HCT116 (cell line): ENCODE measurements at regions not wholly inside any gene's neighbourhood (a gene's known extent, or its start where the extent isn't known, plus 50 kb on each side); places are given as distances from the start of the nearest gene placed in this dataset.

Source experiments
- ATAC-seq: fragments of 200-7000 bp; cut with Tn5 transposase; 2 replicates; pipeline ENCODE4 v1.9.1; 2020; ENCODE audit warnings: mild to moderate bottlenecking, moderate library complexity
- BruUV-seq: library from RNA; stranded (reverse); fragments of 400-500 nt; replicated peaks from 2 replicates; lab custom pipeline; 2021; lab: Mats Ljungman, UMichigan
- CTCF ChIA-PET: fragments of 300-600 bp; sonication (Branson Sonifier 250); formaldehyde crosslinking; loops from one replicate; lab custom pipeline; 2021; ENCODE audit warnings: antibody characterized with exemption; lab: Charles Lee
- POLR2A ChIA-PET: fragments of 300-600, 350-600 bp; sonication (Branson Sonifier 250); formaldehyde crosslinking; loops from one replicate; lab custom pipeline; 2021; ENCODE audit warnings: antibody characterized with exemption; lab: Charles Lee
- RAD21 ChIA-PET, 2 experiments: fragments of 300-600 bp; sonication (Branson Sonifier 250); formaldehyde crosslinking; loops; one replicate each; lab custom pipeline; 2023; ENCODE audit warnings: low total read pairs in 2 of 2; ENCODE audit not compliant: uncharacterized antibody in 2 of 2, unreplicated experiment in 2 of 2, low non-redundant PET in 1 of 2; lab: Charles Lee
- DNase-seq: peaks from one replicate; pipeline ENCODE4 v3.0.0-alpha.2; 2010; ENCODE audit warnings: low read depth, low spot score
- H2AFZ ChIP-seq: fragments of 200-600 bp; shearing (Covaris generic), sonication (generic); 2 replicates; pipeline ENCODE4 v1.6.1; 2017; ENCODE audit warnings: low read depth, mixed run types, mixed read lengths, antibody characterized with exemption, low read length; ENCODE audit not compliant: poor library complexity, severe bottlenecking
- H3K27ac ChIP-seq: 2 replicates; pipeline ENCODE4 v1.5.1; 2012; ENCODE audit warnings: low read depth, low read length
- H3K27me3 ChIP-seq: fragments of 200-600 bp; sonication (generic); 2 replicates; pipeline ENCODE4 v1.6.1; 2016; ENCODE audit warnings: mixed run types, low read length, mixed read lengths; ENCODE audit not compliant: insufficient read depth
- H3K36me3 ChIP-seq, 2 experiments: fragments of 200-500 bp in 1 of 2; fragments of 200-600 bp in 1 of 2; sonication (Bioruptor generic) in 1 of 2; sonication (generic) in 1 of 2; 2 replicates each; pipeline versions ENCODE4 v1.5.1 to v1.6.1; 2014 to 2016; ENCODE audit warnings: low read length in 2 of 2, inconsistent platforms in 1 of 2, mixed read lengths in 1 of 2, mixed run types in 1 of 2; ENCODE audit not compliant: insufficient read depth in 2 of 2, control insufficient read depth in 1 of 2
- H3K4me1 ChIP-seq, 2 experiments: fragments of 200-600 bp in 1 of 2; sonication (generic) in 1 of 2; 2 replicates each; pipeline versions ENCODE4 v1.5.1 to v1.6.1; 2012 to 2017; ENCODE audit warnings: low read length in 2 of 2, inconsistent platforms in 1 of 2, mild to moderate bottlenecking in 1 of 2, mixed read lengths in 1 of 2, mixed run types in 1 of 2, moderate library complexity in 1 of 2; ENCODE audit not compliant: insufficient read depth in 2 of 2, control insufficient read depth in 1 of 2
- H3K4me2 ChIP-seq: fragments of 200-600 bp; sonication (generic); 2 replicates; pipeline ENCODE4 v1.6.1; 2017; ENCODE audit warnings: mixed run types, low read length, mixed read lengths
- H3K4me3 ChIP-seq, 2 experiments: fragments of 200-600 bp in 1 of 2; sonication (generic) in 1 of 2; replicated peaks in 1 of 2; 2 replicates each; pipeline ENCODE4 v1.5.1; 2011 to 2016; ENCODE audit warnings: low read length in 2 of 2, control low read depth in 1 of 2, low read depth in 1 of 2, mild to moderate bottlenecking in 1 of 2, mixed read lengths in 1 of 2, mixed run types in 1 of 2
- H3K79me2 ChIP-seq: fragments of 200-600 bp; sonication (generic); 2 replicates; pipeline ENCODE4 v1.6.1; 2017; ENCODE audit warnings: mild to moderate bottlenecking, mixed run types, low read length, moderate library complexity, mixed read lengths; ENCODE audit not compliant: insufficient read depth
- H3K9ac ChIP-seq: fragments of 200-600 bp; sonication (generic); 2 replicates; pipeline ENCODE4 v1.6.1; 2016; ENCODE audit warnings: low read length, mixed read lengths
- H3K9me2 ChIP-seq: fragments of 200-600 bp; sonication (generic), shearing (Covaris generic); 2 replicates; pipeline ENCODE4 v1.6.1; 2017; ENCODE audit warnings: mixed run types, mild to moderate bottlenecking, moderate library complexity; ENCODE audit not compliant: insufficient read depth
- H3K9me3 ChIP-seq, 2 experiments: fragments of 200-500 bp in 1 of 2; fragments of 200-600 bp in 1 of 2; sonication (Bioruptor generic) in 1 of 2; sonication (generic) in 1 of 2; 2 replicates each; pipeline ENCODE4 v1.6.1; 2014 to 2017; ENCODE audit warnings: low read length in 2 of 2, mixed read lengths in 2 of 2, inconsistent platforms in 1 of 2, low read depth in 1 of 2, mild to moderate bottlenecking in 1 of 2, mixed run types in 1 of 2, moderate library complexity in 1 of 2; ENCODE audit not compliant: control insufficient read depth in 1 of 2, insufficient read depth in 1 of 2
- H4K20me1 ChIP-seq: fragments of 200-600 bp; sonication (generic), shearing (Covaris generic); 2 replicates; pipeline ENCODE4 v1.6.1; 2017; ENCODE audit warnings: mixed run types, mild to moderate bottlenecking, moderate library complexity; ENCODE audit not compliant: insufficient read depth
- EGR1 ChIP-seq: IDR thresholded peaks from 2 replicates; pipeline ENCODE4 v1.6.1; 2012; ENCODE audit warnings: low read depth
- ELF1 ChIP-seq: IDR thresholded peaks from 2 replicates; pipeline ENCODE4 v1.6.1; 2012; ENCODE audit warnings: low read depth, borderline replicate concordance
- EZH2 ChIP-seq: fragments of 200-600 bp; sonication (generic); IDR thresholded peaks from 2 replicates; pipeline ENCODE4 v1.6.1; 2017; ENCODE audit warnings: antibody characterized with exemption, mixed run types
- EZH2phosphoT487 ChIP-seq: fragments of 200-600 bp; IDR thresholded peaks from 2 replicates; pipeline ENCODE4 v1.6.1; 2018; ENCODE audit warnings: antibody characterized with exemption, borderline replicate concordance
- FOSL1 ChIP-seq: IDR thresholded peaks from 2 replicates; pipeline ENCODE4 v1.6.1; 2012; ENCODE audit warnings: low read depth
- POLR2A ChIP-seq: IDR thresholded peaks from 2 replicates; pipeline ENCODE4 v1.7.0; 2011; ENCODE audit warnings: borderline replicate concordance; ENCODE audit not compliant: insufficient read depth, insufficient read length; ENCODE audit errors: extremely low read depth
- SP1 ChIP-seq: IDR thresholded peaks from 2 replicates; pipeline ENCODE4 v1.6.1; 2012; ENCODE audit warnings: low read depth
- SRF ChIP-seq: IDR thresholded peaks from 2 replicates; pipeline ENCODE4 v1.6.1; 2012; ENCODE audit warnings: low read depth
- YY1 ChIP-seq: IDR thresholded peaks from 2 replicates; pipeline ENCODE4 v1.6.1; 2011; ENCODE audit warnings: low read length, low read depth, moderate library complexity, mild to moderate bottlenecking; ENCODE audit not compliant: insufficient replicate concordance; ENCODE audit errors: extremely low read depth
- ZFX ChIP-seq: fragments of 450-650 bp; IDR thresholded peaks from 2 replicates; pipeline ENCODE4 v1.6.1; 2017
- intact Hi-C: fragments of 100-400 bp; cut with micrococcal nuclease; formaldehyde crosslinking; loops from 2 replicates; pipeline ENCODE4 v1.10.0; 2022

GRCh38 chr4:123631786-123632692, 235.4 kb downstream of the SPRY1 start:
- ATAC-seq (no peak), DNase-seq (no peak)
- BruUV-seq: no TSS peak
- RAD21 ChIA-PET: no interaction called here
- CTCF ChIA-PET: no interaction called here
- Histone ChIP-seq H3K9me3 (no peaks in the 10 kb centered on the region), H3K36me3 (no peaks in the 10 kb centered on the region), H3K27me3 (no peaks in the 10 kb centered on the region), H4K20me1 (no peaks in the 10 kb centered on the region), H3K4me3 (no peak overlapping the region), H2AFZ (no peak overlapping the region), H3K9me2 (no peaks in the 10 kb centered on the region), H3K9ac (no peak overlapping the region), H3K79me2 (no peaks in the 10 kb centered on the region), H3K27ac (no peak overlapping the region), H3K4me2 (no peak overlapping the region), H3K4me1 (no peaks in the 10 kb centered on the region)
- intact Hi-C loops: no loop called here
- POLR2A ChIA-PET: no interaction called here
- TF ChIP-seq SRF: no peak

- ChIA-PET POLR2A (no interaction called here), CTCF (no interaction called here), RAD21 (no interaction called here)
- ATAC-seq (no peak), DNase-seq (no peak)
- Histone ChIP-seq H3K27ac (no peak overlapping the region), H3K79me2 (no peaks in the 10 kb centered on the region), H3K4me1 (no peaks in the 10 kb centered on the region), H3K36me3 (no peaks in the 10 kb centered on the region), H4K20me1 (no peaks in the 10 kb centered on the region), H2AFZ (no peak overlapping the region), H3K9ac (no peak overlapping the region), H3K27me3 (no peaks in the 10 kb centered on the region), H3K9me2 (no peaks in the 10 kb centered on the region), H3K4me2 (no peak overlapping the region), H3K9me3 (no peaks in the 10 kb centered on the region), H3K4me3 (no peak overlapping the region)
- intact Hi-C loops: no loop called here
- TF ChIP-seq ELF1 (no peak), SP1 (no peak), EGR1 (no peak), ZFX (no peak), EZH2phosphoT487 (no peak), SRF (no peak), FOSL1 (no peak), EZH2 (no peak), POLR2A (no peak), YY1 (no peak)
- no TSS peak for BruUV-seq
Observed at GRCh38 chr4:123632693-123633030, 236.1 kb downstream of the SPRY1 start.
